ENCODE measurements at regions not wholly inside any gene's neighbourhood (a gene's known extent, or its start where the extent isn't known, plus 50 kb on each side); places are given as distances from the start of the nearest gene placed in this dataset.

GRCh38 chr13:68261105-68261504 is 1031.0 kb upstream of the PCDH9 start:
- no peak for TF ChIP-seq CTCF (IDR thresholded peaks at IDR 0.05; ENCODE audit: insufficient read depth, low read length, poor library complexity, severe bottlenecking)
- no peak for TF ChIP-seq EZH2phosphoT487 (conservative IDR thresholded peaks at IDR 0.05; ENCODE audit: low read length)
